IPS DF 19.7 (cell line): ENCODE measurements at regions not wholly inside any gene's neighbourhood (a gene's known extent, or its start where the extent isn't known, plus 50 kb on each side); places are given as distances from the start of the nearest gene placed in this dataset.
"Not testable (repeated sequence)": the region's sequence is repeated elsewhere in the genome, so short reads cannot be mapped to it uniquely, and the experiment has no call there.

ENCODE experiments used
- DNase-seq: peaks from one replicate; pipeline ENCODE4 v3.0.0-alpha.2; 2013; ENCODE audit warnings: low read depth, low spot score

- DNase-seq, result no peak
These were observed 51.6 kb downstream of the RESF1 start for GRCh38 chr12:32010631-32011336.

GRCh38 chr12:32012249-32012785, 53.1 kb downstream of the RESF1 start:
- DNase-seq, result no peak

GRCh38 chr12:32015036-32015435, 55.8 kb downstream of the RESF1 start:
- no peak for DNase-seq

GRCh38 chr12:32016680-32017482, 57.7 kb downstream of the RESF1 start:
- DNase-seq, result peak; percentile 95

- DNase-seq, result no peak
These were observed 62.1 kb downstream of the RESF1 start for GRCh38 chr12:32021346-32021773.

GRCh38 chr12:32022387-32022786, 63.2 kb downstream of the RESF1 start:
- DNase-seq, result peak; percentile 60

GRCh38 chr12:32023861-32024260, 64.6 kb downstream of the RESF1 start:
- not testable (repeated sequence) for DNase-seq

- DNase-seq, result no peak
These were observed 65.8 kb downstream of the RESF1 start for GRCh38 chr12:32024884-32025592.

GRCh38 chr12:32025906-32026305, 66.7 kb downstream of the RESF1 start:
- DNase-seq, result no peak

- no peak for DNase-seq
These were observed 68.6 kb downstream of the RESF1 start for GRCh38 chr12:32027684-32028365.

GRCh38 chr12:32030151-32030550, 70.9 kb downstream of the RESF1 start:
- DNase-seq, result no peak

- DNase-seq, result no peak
These were observed 71.5 kb downstream of the RESF1 start for GRCh38 chr12:32030676-32031075.

GRCh38 chr12:32031109-32031508, 71.9 kb downstream of the RESF1 start:
- DNase-seq, result no peak

GRCh38 chr12:32032205-32032810, 73.1 kb downstream of the RESF1 start:
- DNase-seq, result no peak

- DNase-seq, result no peak
These were observed 73.2 kb upstream of the BICD1 start for GRCh38 chr12:32033406-32033805.

GRCh38 chr12:32034045-32034444, 72.6 kb upstream of the BICD1 start:
- DNase-seq, result no peak

GRCh38 chr12:32036477-32037263, 70.0 kb upstream of the BICD1 start:
- no peak for DNase-seq

GRCh38 chr12:32039347-32039746, 67.3 kb upstream of the BICD1 start:
- no peak for DNase-seq

GRCh38 chr12:32039917-32040575, 66.6 kb upstream of the BICD1 start:
- DNase-seq, result no peak
